H9 (cell line): ENCODE measurements at regions not wholly inside any gene's neighbourhood (a gene's known extent, or its start where the extent isn't known, plus 50 kb on each side); places are given as distances from the start of the nearest gene placed in this dataset.

Experiments used
- DNase-seq: peaks from one replicate; pipeline ENCODE4 v3.0.0-alpha.2; 2017
- H2AFZ ChIP-seq: one replicate; pipeline ENCODE4 v1.6.1; 2013; ENCODE audit warnings: mild to moderate bottlenecking, low read length, control low read depth, moderate library complexity
- H2AK5ac ChIP-seq: 2 replicates; pipeline ENCODE4 v1.6.1; 2013; ENCODE audit warnings: low read length, control low read depth, mixed read lengths; ENCODE audit not compliant: insufficient read length
- H2BK120ac ChIP-seq: one replicate; pipeline ENCODE4 v1.6.1; 2013; ENCODE audit warnings: low read depth, mild to moderate bottlenecking, low read length, control low read depth, inconsistent platforms; ENCODE audit not compliant: poor library complexity, severe bottlenecking
- H2BK12ac ChIP-seq: 2 replicates; pipeline ENCODE4 v1.6.1; 2013; ENCODE audit warnings: low read length, control low read depth, mixed read lengths, low read depth; ENCODE audit not compliant: insufficient read length
- H2BK15ac ChIP-seq: 2 replicates; pipeline ENCODE4 v1.6.1; 2013; ENCODE audit warnings: low read depth, low read length, control low read depth
- H2BK20ac ChIP-seq: one replicate; pipeline ENCODE4 v1.6.1; 2013; ENCODE audit warnings: low read depth, mild to moderate bottlenecking, low read length, control low read depth, inconsistent platforms; ENCODE audit not compliant: poor library complexity, severe bottlenecking
- H2BK5ac ChIP-seq: 2 replicates; pipeline ENCODE4 v1.6.1; 2013; ENCODE audit warnings: low read length, control low read depth, mixed read lengths; ENCODE audit not compliant: insufficient read length
- H3K14ac ChIP-seq: 2 replicates; pipeline ENCODE4 v1.6.1; 2013; ENCODE audit warnings: low read length, control low read depth; ENCODE audit not compliant: insufficient read depth
- H3K18ac ChIP-seq: 2 replicates; pipeline ENCODE4 v1.6.1; 2013; ENCODE audit warnings: low read depth, mild to moderate bottlenecking, mixed read lengths, low read length, control low read depth; ENCODE audit not compliant: insufficient read length
- H3K23ac ChIP-seq: 2 replicates; pipeline ENCODE4 v1.6.1; 2013; ENCODE audit warnings: low read length, control low read depth, mixed read lengths, low read depth; ENCODE audit not compliant: insufficient read length
- H3K23me2 ChIP-seq: 2 replicates; pipeline ENCODE4 v1.6.1; 2013; ENCODE audit warnings: low read depth, mild to moderate bottlenecking, mixed read lengths, low read length, control low read depth; ENCODE audit not compliant: insufficient read length, poor library complexity, severe bottlenecking
- H3K27ac ChIP-seq: 2 replicates; pipeline ENCODE4 v1.5.1; 2013; ENCODE audit warnings: low read length, control low read depth, mixed read lengths, low read depth; ENCODE audit not compliant: insufficient read length
- H3K27me3 ChIP-seq: 2 replicates; pipeline ENCODE4 v1.6.1; 2013; ENCODE audit warnings: low read length, control low read depth, inconsistent platforms; ENCODE audit not compliant: insufficient read depth
- H3K4ac ChIP-seq: 2 replicates; pipeline ENCODE4 v1.6.1; 2013; ENCODE audit warnings: low read depth, mild to moderate bottlenecking, control low read depth, inconsistent platforms, low read length, moderate library complexity
- H3K4me1 ChIP-seq: 2 replicates; pipeline ENCODE4 v1.6.1; 2013; ENCODE audit warnings: low read length, control low read depth, inconsistent platforms; ENCODE audit not compliant: insufficient read depth
- H3K4me2 ChIP-seq: 2 replicates; pipeline ENCODE4 v1.6.1; 2013; ENCODE audit warnings: low read length, control low read depth, mixed read lengths; ENCODE audit not compliant: insufficient read length, insufficient read depth
- H3K56ac ChIP-seq: 2 replicates; pipeline ENCODE4 v1.6.1; 2013; ENCODE audit warnings: low read depth, mild to moderate bottlenecking, mixed read lengths, low read length, control low read depth; ENCODE audit not compliant: insufficient read length
- H3K79me1 ChIP-seq: 2 replicates; pipeline ENCODE4 v1.6.1; 2013; ENCODE audit warnings: low read depth, mild to moderate bottlenecking, moderate library complexity, low read length, control low read depth, inconsistent platforms; ENCODE audit not compliant: insufficient read depth, poor library complexity, severe bottlenecking
- H3K79me2 ChIP-seq: 2 replicates; pipeline ENCODE4 v1.6.1; 2013; ENCODE audit warnings: low read length, control low read depth, inconsistent platforms; ENCODE audit not compliant: insufficient read depth
- H3K9ac ChIP-seq: 2 replicates; pipeline ENCODE4 v1.6.1; 2013; ENCODE audit warnings: low read length, control low read depth, mixed read lengths; ENCODE audit not compliant: insufficient read length; ENCODE audit errors: extremely low read depth
- H3K9me3 ChIP-seq: one replicate; pipeline ENCODE4 v1.6.1; 2013; ENCODE audit warnings: low read depth, low read length, inconsistent platforms; ENCODE audit not compliant: control insufficient read depth
- H3T11ph ChIP-seq: one replicate; pipeline ENCODE4 v1.6.1; 2013; ENCODE audit warnings: mild to moderate bottlenecking, low read length, control low read depth, inconsistent platforms
- H4K20me1 ChIP-seq: one replicate; pipeline ENCODE4 v1.6.1; 2013; ENCODE audit not compliant: control insufficient read depth, insufficient read length, insufficient read depth
- H4K5ac ChIP-seq: 2 replicates; pipeline ENCODE4 v1.6.1; 2013; ENCODE audit warnings: low read depth, mild to moderate bottlenecking, mixed read lengths, low read length, control low read depth; ENCODE audit not compliant: insufficient read length
- H4K8ac ChIP-seq: replicated peaks from 2 replicates; pipeline ENCODE4 v1.6.1; 2013; ENCODE audit warnings: low read length, control low read depth, mixed read lengths, low read depth; ENCODE audit not compliant: insufficient read length
- H4K91ac ChIP-seq: 2 replicates; pipeline ENCODE4 v1.6.1; 2013; ENCODE audit warnings: low read depth, mild to moderate bottlenecking, moderate library complexity, mixed read lengths, low read length, control low read depth; ENCODE audit not compliant: insufficient read length
- H3K27ac Mint-ChIP-seq, 3 experiments: 2 replicates in 2 of 3; 3 replicates in 1 of 3; pipeline ENCODE4 v1.8.0; 2020 to 2021; ENCODE audit warnings: mixed read lengths in 3 of 3, mild to moderate bottlenecking in 1 of 3, moderate library complexity in 1 of 3
- H3K27me3 Mint-ChIP-seq: 2 replicates; pipeline ENCODE4 v1.8.0; 2021; ENCODE audit warnings: low read depth, mild to moderate bottlenecking, moderate library complexity, mixed read lengths
- H3K36me3 Mint-ChIP-seq, 3 experiments: 2 replicates in 2 of 3; 3 replicates in 1 of 3; pipeline ENCODE4 v1.8.0; 2020 to 2021; ENCODE audit warnings: low read depth in 3 of 3, mixed read lengths in 3 of 3; ENCODE audit not compliant: insufficient read depth in 1 of 3
- H3K4me1 Mint-ChIP-seq, 2 experiments: 2 replicates each; pipeline ENCODE4 v1.8.0; 2020; ENCODE audit warnings: mixed read lengths in 2 of 2
- H3K4me3 Mint-ChIP-seq, 2 experiments: 2 replicates in 1 of 2; 3 replicates in 1 of 2; pipeline ENCODE4 v1.8.0; 2020 to 2021; ENCODE audit warnings: mild to moderate bottlenecking in 2 of 2, mixed read lengths in 2 of 2, moderate library complexity in 1 of 2
- H3K9me3 Mint-ChIP-seq, 2 experiments: 2 replicates in 1 of 2; 3 replicates in 1 of 2; pipeline ENCODE4 v1.8.0; 2020; ENCODE audit warnings: mild to moderate bottlenecking in 2 of 2, mixed read lengths in 2 of 2, moderate library complexity in 1 of 2
- WGBS: extraction: QIAGEN DNeasy Blood & Tissue Kit; methylation state at CpG from one replicate; pipeline ENCODE4 v1.1.7; 2013; ENCODE audit warnings: missing lambda C conversion rate, low lambda C conversion rate, mixed read lengths; ENCODE audit not compliant: insufficient read length; ENCODE audit errors: extremely low coverage; 5-methylcytosine and 5-hydroxymethylcytosine counted together
- TF ChIP-seq, protein P1 (sequence below): fragments of 200-600 bp; sonication (generic); conservative IDR thresholded peaks from 3 replicates; pipeline ENCODE4 v1.8.0; 2021; ENCODE audit warnings: antibody characterized with exemption, mild to moderate bottlenecking

DNA sequence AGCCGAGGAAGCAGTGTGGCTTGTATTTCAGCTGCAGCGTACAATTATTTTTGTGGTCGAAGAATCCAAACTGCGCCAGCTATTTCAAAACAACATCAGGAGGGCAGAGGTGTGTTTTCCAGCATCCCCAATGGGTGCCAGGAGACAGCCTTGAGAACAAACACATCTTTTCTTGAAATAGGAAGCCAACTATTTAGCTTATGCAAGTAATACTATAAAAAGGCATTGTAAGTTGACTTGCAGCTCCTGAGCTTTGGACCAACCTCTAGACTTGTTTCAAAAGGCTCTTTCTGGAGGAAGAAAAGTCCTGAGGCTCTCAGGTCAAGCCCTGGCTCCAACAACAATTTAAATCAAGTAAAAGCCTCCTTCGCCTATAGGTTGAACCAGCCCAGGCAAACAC, 86.6 kb upstream of the HNF1B start:
- no peak overlapping the region for H2BK5ac ChIP-seq
- H3K4me2 ChIP-seq = no peak overlapping the region
- no peaks in the 10 kb centered on the region for H3K36me3 Mint-ChIP-seq
- no peak overlapping the region for H2AFZ ChIP-seq
- H3K9me3 Mint-ChIP-seq = no peaks in the 10 kb centered on the region
- peak; percentile 5 for DNase-seq
- no peak overlapping the region for H3K27ac Mint-ChIP-seq
- no peak overlapping the region for H3K9ac ChIP-seq
- no peaks in the 10 kb centered on the region for H3K79me1 ChIP-seq
- TF ChIP-seq, protein P1, sequence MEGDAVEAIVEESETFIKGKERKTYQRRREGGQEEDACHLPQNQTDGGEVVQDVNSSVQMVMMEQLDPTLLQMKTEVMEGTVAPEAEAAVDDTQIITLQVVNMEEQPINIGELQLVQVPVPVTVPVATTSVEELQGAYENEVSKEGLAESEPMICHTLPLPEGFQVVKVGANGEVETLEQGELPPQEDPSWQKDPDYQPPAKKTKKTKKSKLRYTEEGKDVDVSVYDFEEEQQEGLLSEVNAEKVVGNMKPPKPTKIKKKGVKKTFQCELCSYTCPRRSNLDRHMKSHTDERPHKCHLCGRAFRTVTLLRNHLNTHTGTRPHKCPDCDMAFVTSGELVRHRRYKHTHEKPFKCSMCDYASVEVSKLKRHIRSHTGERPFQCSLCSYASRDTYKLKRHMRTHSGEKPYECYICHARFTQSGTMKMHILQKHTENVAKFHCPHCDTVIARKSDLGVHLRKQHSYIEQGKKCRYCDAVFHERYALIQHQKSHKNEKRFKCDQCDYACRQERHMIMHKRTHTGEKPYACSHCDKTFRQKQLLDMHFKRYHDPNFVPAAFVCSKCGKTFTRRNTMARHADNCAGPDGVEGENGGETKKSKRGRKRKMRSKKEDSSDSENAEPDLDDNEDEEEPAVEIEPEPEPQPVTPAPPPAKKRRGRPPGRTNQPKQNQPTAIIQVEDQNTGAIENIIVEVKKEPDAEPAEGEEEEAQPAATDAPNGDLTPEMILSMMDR = no peak
- H2BK20ac ChIP-seq = no peak overlapping the region
- no peaks in the 10 kb centered on the region for H3K9me3 ChIP-seq
- no peak overlapping the region for H2AK5ac ChIP-seq
- WGBS = no CpG with 5 or more reads among the region's 5 CpGs
- no peaks in the 10 kb centered on the region for H4K20me1 ChIP-seq
- no peak overlapping the region for H4K5ac ChIP-seq
- no peak overlapping the region for H2BK15ac ChIP-seq
- no peak overlapping the region for H4K8ac ChIP-seq
- H3K4me1 Mint-ChIP-seq = peaks cover 23 to 28% of the 10 kb centered on the region in 2 experiments
- H3K27me3 Mint-ChIP-seq = no peaks in the 10 kb centered on the region
- H3K56ac ChIP-seq = no peak overlapping the region
- H3K79me2 ChIP-seq = no peaks in the 10 kb centered on the region
- H3K27me3 ChIP-seq = no peaks in the 10 kb centered on the region
- no peak overlapping the region for H3K4ac ChIP-seq
- no peak overlapping the region for H3K14ac ChIP-seq
- no peak overlapping the region for H3T11ph ChIP-seq
- no peak overlapping the region for H2BK12ac ChIP-seq
- H2BK120ac ChIP-seq = no peak overlapping the region
- no peak overlapping the region for H3K23ac ChIP-seq
- H3K4me3 Mint-ChIP-seq = no peak overlapping the region
- no peak overlapping the region for H4K91ac ChIP-seq
- H3K27ac ChIP-seq = no peak overlapping the region
- no peaks in the 10 kb centered on the region for H3K23me2 ChIP-seq
- H3K18ac ChIP-seq = no peak overlapping the region
- peaks cover 2% of the 10 kb centered on the region; the same call in 1 of the 2 replicates for H3K4me1 ChIP-seq
